Fibroblast of mammary gland (primary cell): ENCODE measurements at regions not wholly inside any gene's neighbourhood (a gene's known extent, or its start where the extent isn't known, plus 50 kb on each side); places are given as distances from the start of the nearest gene placed in this dataset.

Source experiments
- DNase-seq: peaks from one replicate; pipeline ENCODE4 v3.0.0-alpha.2; 2010; ENCODE audit warnings: low read depth
- H3K4me3 ChIP-seq: 2 replicates; pipeline ENCODE4 v1.5.1; 2011; ENCODE audit warnings: low read depth, mild to moderate bottlenecking, low read length, moderate library complexity; ENCODE audit not compliant: control insufficient read depth
- CTCF ChIP-seq: conservative IDR thresholded peaks from 2 replicates; pipeline ENCODE4 v1.5.1; 2011; ENCODE audit warnings: low read depth, low read length, inconsistent platforms; ENCODE audit not compliant: control insufficient read depth, insufficient read depth

GRCh38 chr1:5693568-5693967, 298.7 kb downstream of the NPHP4 start:
- TF ChIP-seq CTCF, result no peak
- no peak overlapping the region for H3K4me3 ChIP-seq
- DNase-seq, result no peak

GRCh38 chr1:5692664-5693063, 299.6 kb downstream of the NPHP4 start:
- no peak for DNase-seq
- no peak overlapping the region for H3K4me3 ChIP-seq
- no peak for TF ChIP-seq CTCF

GRCh38 chr1:5691795-5692509, 300.3 kb downstream of the NPHP4 start:
- no peak for TF ChIP-seq CTCF
- no peak overlapping the region for H3K4me3 ChIP-seq
- no peak for DNase-seq

GRCh38 chr1:5690898-5691297, 301.3 kb downstream of the NPHP4 start:
- TF ChIP-seq CTCF, result no peak
- no peak overlapping the region for H3K4me3 ChIP-seq
- no peak for DNase-seq

GRCh38 chr1:5690291-5690690, 301.9 kb downstream of the NPHP4 start:
- DNase-seq, result no peak
- H3K4me3 ChIP-seq, result no peak overlapping the region

GRCh38 chr1:5688081-5689077, 303.8 kb downstream of the NPHP4 start:
- TF ChIP-seq CTCF, result no peak
- no peak for DNase-seq
- H3K4me3 ChIP-seq, result no peak overlapping the region

More at GRCh38 chr1:5690291-5690690, 301.9 kb downstream of the NPHP4 start:
- no peak for TF ChIP-seq CTCF
